ENCODE measurements at regions not wholly inside any gene's neighbourhood (a gene's known extent, or its start where the extent isn't known, plus 50 kb on each side); places are given as distances from the start of the nearest gene placed in this dataset.

GRCh38 chr3:86748015-86748414 lies 242.9 kb downstream of the VGLL3 start:
- in situ Hi-C loops (cut with MboI; ENCODE audit: low sequenced_read_pairs) (loop anchor here (25.0 kb wide), 1 partner anchor 1214 kb away; no protein-coding TSS in a partner anchor), intact Hi-C loops (cut with micrococcal nuclease) (no loop called here), dilution Hi-C loops (cut with HindIII; ENCODE audit: low sequenced_read_pairs, unreplicated experiment) (no loop called here)
- CTCF ChIA-PET: no interaction called here
- H3K79me1 ChIP-seq (ENCODE audit: low read depth in 1 of 2, low read length in 2 of 2): no peaks in the 10 kb centered on the region
- H3K27ac ChIP-seq (ENCODE audit: insufficient read depth, low read length): no peak overlapping the region
- no peak overlapping the region for H3K9ac ChIP-seq (ENCODE audit: low read depth, low read length)
- H3K9me3 ChIP-seq (ENCODE audit: control insufficient read depth, insufficient read depth, low read length): no peaks in the 10 kb centered on the region
- no peak overlapping the region for H3K23ac ChIP-seq (ENCODE audit: low read depth, low read length)
- POLR2A ChIA-PET (ENCODE audit: unreplicated experiment): no interaction called here
- H2BK5ac ChIP-seq (ENCODE audit: low read depth, low read length, poor library complexity, severe bottlenecking): no peak overlapping the region
- no peak overlapping the region for H2BK15ac ChIP-seq (ENCODE audit: low read depth, low read length)
- H3K4me2 ChIP-seq (ENCODE audit: low read depth, low read length): no peak overlapping the region
- no peak overlapping the region for H3K4ac ChIP-seq (ENCODE audit: low read depth, low read length)
- H3K18ac ChIP-seq (ENCODE audit: low read depth, low read length): no peak overlapping the region
- BruUV-seq (replicated peaks): no TSS peak
- TF ChIP-seq ELK1 (IDR thresholded peaks at IDR 0.05; ENCODE audit: borderline replicate concordance, low read depth, low read length): no peak
- TF ChIP-seq, protein P1, sequence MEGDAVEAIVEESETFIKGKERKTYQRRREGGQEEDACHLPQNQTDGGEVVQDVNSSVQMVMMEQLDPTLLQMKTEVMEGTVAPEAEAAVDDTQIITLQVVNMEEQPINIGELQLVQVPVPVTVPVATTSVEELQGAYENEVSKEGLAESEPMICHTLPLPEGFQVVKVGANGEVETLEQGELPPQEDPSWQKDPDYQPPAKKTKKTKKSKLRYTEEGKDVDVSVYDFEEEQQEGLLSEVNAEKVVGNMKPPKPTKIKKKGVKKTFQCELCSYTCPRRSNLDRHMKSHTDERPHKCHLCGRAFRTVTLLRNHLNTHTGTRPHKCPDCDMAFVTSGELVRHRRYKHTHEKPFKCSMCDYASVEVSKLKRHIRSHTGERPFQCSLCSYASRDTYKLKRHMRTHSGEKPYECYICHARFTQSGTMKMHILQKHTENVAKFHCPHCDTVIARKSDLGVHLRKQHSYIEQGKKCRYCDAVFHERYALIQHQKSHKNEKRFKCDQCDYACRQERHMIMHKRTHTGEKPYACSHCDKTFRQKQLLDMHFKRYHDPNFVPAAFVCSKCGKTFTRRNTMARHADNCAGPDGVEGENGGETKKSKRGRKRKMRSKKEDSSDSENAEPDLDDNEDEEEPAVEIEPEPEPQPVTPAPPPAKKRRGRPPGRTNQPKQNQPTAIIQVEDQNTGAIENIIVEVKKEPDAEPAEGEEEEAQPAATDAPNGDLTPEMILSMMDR (conservative IDR thresholded peaks at IDR 0.05; ENCODE audit: low read depth, low read length): no peak
- TF ChIP-seq, protein P2, sequence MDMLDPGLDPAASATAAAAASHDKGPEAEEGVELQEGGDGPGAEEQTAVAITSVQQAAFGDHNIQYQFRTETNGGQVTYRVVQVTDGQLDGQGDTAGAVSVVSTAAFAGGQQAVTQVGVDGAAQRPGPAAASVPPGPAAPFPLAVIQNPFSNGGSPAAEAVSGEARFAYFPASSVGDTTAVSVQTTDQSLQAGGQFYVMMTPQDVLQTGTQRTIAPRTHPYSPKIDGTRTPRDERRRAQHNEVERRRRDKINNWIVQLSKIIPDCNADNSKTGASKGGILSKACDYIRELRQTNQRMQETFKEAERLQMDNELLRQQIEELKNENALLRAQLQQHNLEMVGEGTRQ (IDR thresholded peaks at IDR 0.05; ENCODE audit: low read depth, low read length): no peak
- TF ChIP-seq RFX5 (IDR thresholded peaks at IDR 0.05; ENCODE audit: low read depth, low read length): no peak
- no peak for TF ChIP-seq CEBPB (IDR thresholded peaks at IDR 0.05; ENCODE audit: low read depth, low read length)
- no peak for TF ChIP-seq RAD21 (IDR thresholded peaks at IDR 0.05; ENCODE audit: low read length)
- TF ChIP-seq CHD1 (IDR thresholded peaks at IDR 0.05; ENCODE audit: low read depth, low read length): no peak
- TF ChIP-seq NFE2L2 (IDR thresholded peaks at IDR 0.05; ENCODE audit: low read depth, low read length): no peak
- no peak for TF ChIP-seq MAZ (IDR thresholded peaks at IDR 0.05; ENCODE audit: borderline replicate concordance, low read depth, low read length)
- no peak for TF ChIP-seq BHLHE40 (IDR thresholded peaks at IDR 0.05; ENCODE audit: low read depth, low read length)
- TF ChIP-seq SMC3 (IDR thresholded peaks at IDR 0.05; ENCODE audit: low read depth, low read length): no peak
- TF ChIP-seq MAFK (IDR thresholded peaks at IDR 0.05; ENCODE audit: low read depth, low read length): no peak
- no peak for TF ChIP-seq RCOR1 (IDR thresholded peaks at IDR 0.05; ENCODE audit: insufficient replicate concordance, low read length)
- no peak for TF ChIP-seq MXI1 (IDR thresholded peaks at IDR 0.05; ENCODE audit: borderline replicate concordance, low read depth, low read length)
- TF ChIP-seq POLR2A (IDR thresholded peaks at IDR 0.05; ENCODE audit: low read depth, low read length): no peak
- TF ChIP-seq FOS (IDR thresholded peaks at IDR 0.05; ENCODE audit: low read depth, low read length): no peak
- no peaks in the 10 kb centered on the region for H3K27me3 ChIP-seq (ENCODE audit: control insufficient read depth, insufficient read depth, low read length)
- no peak overlapping the region for H3K4me3 ChIP-seq (ENCODE audit: insufficient read depth, low read depth, low read length)
- WGBS, 2 experiments (ENCODE audit: extremely low coverage in 2 of 2, insufficient read length in 1 of 2): 90% methylated on average over 2 of the region's 6 CpGs; no CpG with 5 or more reads in 1 of the 2 experiments
- no peak overlapping the region for H2AK9ac ChIP-seq (replicated peaks; ENCODE audit: low read depth, low read length, poor library complexity)
- no peak overlapping the region for H2AFZ ChIP-seq (replicated peaks; ENCODE audit: low read length, poor library complexity)
- H3K4me1 ChIP-seq (ENCODE audit: control insufficient read depth, insufficient read depth, low read length): no peaks in the 10 kb centered on the region
- H4K20me1 ChIP-seq (ENCODE audit: insufficient read depth, low read length): no peaks in the 10 kb centered on the region
- no peaks in the 10 kb centered on the region for H3K36me3 ChIP-seq (ENCODE audit: control insufficient read depth, insufficient read depth, low read length)
- no peak overlapping the region for H2BK120ac ChIP-seq (ENCODE audit: low read depth, low read length)
- H4K5ac ChIP-seq (ENCODE audit: low read depth, low read length): no peak overlapping the region
- no peak overlapping the region for H2BK20ac ChIP-seq (ENCODE audit: low read depth, low read length)
- H2AK5ac ChIP-seq (ENCODE audit: low read depth, low read length): no peak overlapping the region
- no peak for DNase-seq
- no peak for ATAC-seq (ENCODE audit: low read depth)
- no peak overlapping the region for H3K14ac ChIP-seq (replicated peaks; ENCODE audit: low read depth, low read length)
- no peak overlapping the region for H3K56ac ChIP-seq (ENCODE audit: extremely low read depth, insufficient read depth, low read length)
- H3K9me1 ChIP-seq (ENCODE audit: insufficient read depth, low read length): no peaks in the 10 kb centered on the region
- H4K91ac ChIP-seq (ENCODE audit: insufficient read depth, low read depth, low read length): no peak overlapping the region
- H4K8ac ChIP-seq (ENCODE audit: low read depth in 2 of 2, low read length in 2 of 2): no peak overlapping the region
